Upper lobe of right lung (tissue), 1 donor: ENCODE measurements at regions not wholly inside any gene's neighbourhood (a gene's known extent, or its start where the extent isn't known, plus 50 kb on each side); places are given as distances from the start of the nearest gene placed in this dataset.

Experiments
- ATAC-seq: fragments of 200-7000 bp; cut with Tn5 transposase; one replicate; pipeline ENCODE4 v1.9.1; 2020; ENCODE audit warnings: mild to moderate bottlenecking, moderate library complexity
- DNase-seq: peaks from one replicate; pipeline ENCODE4 v3.0.0-alpha.2; 2020
- H3K27ac ChIP-seq: fragments of 200-600 bp; one replicate; pipeline ENCODE4 v1.8.0; 2022
- H3K27me3 ChIP-seq: fragments of 200-600 bp; one replicate; pipeline ENCODE4 v1.8.0; 2022; ENCODE audit warnings: mild to moderate bottlenecking
- H3K36me3 ChIP-seq: fragments of 200-600 bp; one replicate; pipeline ENCODE4 v1.8.0; 2022
- H3K4me1 ChIP-seq: fragments of 200-600 bp; one replicate; pipeline ENCODE4 v1.8.0; 2022
- H3K4me3 ChIP-seq: fragments of 200-600 bp; one replicate; pipeline ENCODE4 v1.8.0; 2022; ENCODE audit warnings: mild to moderate bottlenecking
- H3K9me3 ChIP-seq: fragments of 200-600 bp; one replicate; pipeline ENCODE4 v1.8.0; 2022
- intact Hi-C: fragments of 100-400 bp; cut with DNase I; formaldehyde crosslinking; loops from one replicate; pipeline ENCODE4 v1.11.0; 2022
- TF ChIP-seq, protein P1 (sequence below): fragments of 200-600 bp; IDR thresholded peaks from one replicate; pipeline ENCODE4 v1.8.0; 2022; ENCODE audit warnings: antibody characterized with exemption
- donor health status: DM: no; HTN: yes; CAD: no; lungs with severe emphysema.

GRCh38 chr18:69138088-69138487, 262.6 kb upstream of the DOK6 start:
- intact Hi-C loops: no loop called here
- Histone ChIP-seq H3K36me3 (no peaks in the 10 kb centered on the region), H3K4me3 (no peak overlapping the region), H3K27ac (no peak overlapping the region), H3K9me3 (no peaks in the 10 kb centered on the region), H3K27me3 (no peaks in the 10 kb centered on the region), H3K4me1 (no peaks in the 10 kb centered on the region)
- no peak for ATAC-seq
- TF ChIP-seq, protein P1, sequence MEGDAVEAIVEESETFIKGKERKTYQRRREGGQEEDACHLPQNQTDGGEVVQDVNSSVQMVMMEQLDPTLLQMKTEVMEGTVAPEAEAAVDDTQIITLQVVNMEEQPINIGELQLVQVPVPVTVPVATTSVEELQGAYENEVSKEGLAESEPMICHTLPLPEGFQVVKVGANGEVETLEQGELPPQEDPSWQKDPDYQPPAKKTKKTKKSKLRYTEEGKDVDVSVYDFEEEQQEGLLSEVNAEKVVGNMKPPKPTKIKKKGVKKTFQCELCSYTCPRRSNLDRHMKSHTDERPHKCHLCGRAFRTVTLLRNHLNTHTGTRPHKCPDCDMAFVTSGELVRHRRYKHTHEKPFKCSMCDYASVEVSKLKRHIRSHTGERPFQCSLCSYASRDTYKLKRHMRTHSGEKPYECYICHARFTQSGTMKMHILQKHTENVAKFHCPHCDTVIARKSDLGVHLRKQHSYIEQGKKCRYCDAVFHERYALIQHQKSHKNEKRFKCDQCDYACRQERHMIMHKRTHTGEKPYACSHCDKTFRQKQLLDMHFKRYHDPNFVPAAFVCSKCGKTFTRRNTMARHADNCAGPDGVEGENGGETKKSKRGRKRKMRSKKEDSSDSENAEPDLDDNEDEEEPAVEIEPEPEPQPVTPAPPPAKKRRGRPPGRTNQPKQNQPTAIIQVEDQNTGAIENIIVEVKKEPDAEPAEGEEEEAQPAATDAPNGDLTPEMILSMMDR: no peak
- no peak for DNase-seq

DNA sequence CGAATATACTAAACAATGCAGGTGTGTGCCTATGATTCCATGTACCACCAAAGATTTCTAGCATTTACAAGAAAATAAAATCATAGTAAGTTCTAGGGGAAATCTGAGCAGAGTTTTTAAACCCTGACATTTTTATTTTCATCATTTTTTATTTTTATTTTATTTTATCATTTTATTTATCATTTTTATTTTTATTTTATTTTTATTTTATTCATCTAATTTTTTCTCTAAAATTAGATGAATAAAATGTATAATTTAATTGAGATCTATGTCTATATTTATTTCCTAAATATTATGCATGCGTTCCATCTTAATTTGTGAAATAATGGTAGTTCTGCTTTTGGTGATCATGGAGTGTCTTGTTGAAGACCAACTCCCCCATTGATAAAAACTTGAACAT, 257.6 kb upstream of the DOK6 start:
- no peak for ATAC-seq
- TF ChIP-seq, protein P1: no peak
- DNase-seq: no peak
- H3K9me3 ChIP-seq: no peaks in the 10 kb centered on the region
- no peaks in the 10 kb centered on the region for H3K4me1 ChIP-seq
- no peaks in the 10 kb centered on the region for H3K36me3 ChIP-seq
- intact Hi-C loops: no loop called here
- H3K4me3 ChIP-seq: no peak overlapping the region
- H3K27ac ChIP-seq: no peak overlapping the region
- H3K27me3 ChIP-seq: no peaks in the 10 kb centered on the region

- Histone ChIP-seq H3K27ac (no peak overlapping the region), H3K9me3 (no peaks in the 10 kb centered on the region), H3K27me3 (no peaks in the 10 kb centered on the region), H3K4me3 (no peak overlapping the region), H3K4me1 (no peaks in the 10 kb centered on the region), H3K36me3 (no peaks in the 10 kb centered on the region)
- TF ChIP-seq, protein P1: no peak
- intact Hi-C loops: no loop called here
- ATAC-seq: no peak
- no peak for DNase-seq
Observed at GRCh38 chr18:69152436-69152835, 248.3 kb upstream of the DOK6 start.

GRCh38 chr18:69157906-69158305, 242.8 kb upstream of the DOK6 start:
- no peaks in the 10 kb centered on the region for H3K4me1 ChIP-seq
- H3K4me3 ChIP-seq: no peak overlapping the region
- H3K27me3 ChIP-seq: no peaks in the 10 kb centered on the region
- ATAC-seq: no peak
- TF ChIP-seq, protein P1: no peak
- H3K9me3 ChIP-seq: no peaks in the 10 kb centered on the region
- intact Hi-C loops: no loop called here
- no peak for DNase-seq
- H3K36me3 ChIP-seq: no peaks in the 10 kb centered on the region
- no peak overlapping the region for H3K27ac ChIP-seq

GRCh38 chr18:69158944-69159343, 241.7 kb upstream of the DOK6 start:
- TF ChIP-seq, protein P1: no peak
- ATAC-seq: no peak

DNA sequence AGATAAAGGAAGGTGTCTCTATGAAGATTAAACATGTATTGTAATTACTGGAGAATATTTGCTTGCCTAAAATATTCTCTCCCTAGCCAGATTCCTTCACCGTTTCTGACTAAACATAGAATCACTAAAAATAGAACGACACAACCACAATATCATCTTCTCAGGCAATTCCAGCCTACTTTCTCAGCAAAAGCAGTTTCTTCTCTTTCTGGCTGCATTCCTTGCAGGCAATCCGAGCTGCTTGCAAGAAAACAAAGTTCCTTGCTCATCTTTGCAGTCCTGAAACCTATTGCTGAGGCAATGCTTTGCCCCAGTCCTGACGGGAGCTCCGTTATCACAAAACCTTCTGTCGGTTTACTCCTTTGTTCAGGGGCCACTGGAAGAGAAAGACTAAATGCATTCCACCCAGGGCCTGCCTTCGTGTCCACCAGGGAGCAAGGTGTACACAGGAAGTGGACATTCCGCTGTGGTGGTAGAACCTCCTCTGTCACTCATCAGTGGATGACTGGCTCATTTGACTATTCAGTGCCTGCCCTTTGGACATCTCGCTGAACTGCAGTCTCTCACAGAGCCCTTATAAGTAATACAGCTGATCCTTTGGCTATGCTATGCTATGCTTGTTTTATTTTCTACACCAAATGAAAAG, 239.2 kb upstream of the DOK6 start:
- intact Hi-C loops: no loop called here
- Histone ChIP-seq H3K9me3 (no peaks in the 10 kb centered on the region), H3K27me3 (no peaks in the 10 kb centered on the region), H3K27ac (no peak overlapping the region), H3K4me1 (no peaks in the 10 kb centered on the region), H3K4me3 (no peak overlapping the region), H3K36me3 (no peaks in the 10 kb centered on the region)
- ATAC-seq (no peak), DNase-seq (no peak)
- TF ChIP-seq, protein P1: no peak

More at GRCh38 chr18:69158944-69159343, 241.7 kb upstream of the DOK6 start:
- Histone ChIP-seq H3K4me3 (no peak overlapping the region), H3K4me1 (no peaks in the 10 kb centered on the region), H3K36me3 (no peaks in the 10 kb centered on the region), H3K27ac (no peak overlapping the region), H3K9me3 (no peaks in the 10 kb centered on the region), H3K27me3 (no peaks in the 10 kb centered on the region)
- intact Hi-C loops: no loop called here
- DNase-seq: no peak
